A549 (cell line): ENCODE measurements at regions not wholly inside any gene's neighbourhood (a gene's known extent, or its start where the extent isn't known, plus 50 kb on each side); places are given as distances from the start of the nearest gene placed in this dataset.

Experiments used
- ATAC-seq, 2 experiments: fragments of 200-7000 bp in 1 of 2; fragments of >200 bp in 1 of 2; cut with Nextera tagmentation in 1 of 2; cut with Tn5 transposase in 1 of 2; 3 replicates each; pipeline versions ENCODE4 v1.8.0 to v1.9.1; 2018 to 2020; ENCODE audit warnings: mild to moderate bottlenecking in 1 of 2, moderate library complexity in 1 of 2
- CTCF ChIA-PET: fragments of 300-600 bp; sonication (Branson Sonifier 250); formaldehyde crosslinking; extraction: SDS; loops from one replicate; lab custom pipeline; 2021; ENCODE audit warnings: antibody characterized with exemption, inconsistent platforms; lab: Yijun Ruan, JAX
- POLR2A ChIA-PET: fragments of 350-600 bp; formaldehyde crosslinking; extraction: SDS; loops from one replicate; lab custom pipeline; 2021; ENCODE audit warnings: antibody characterized with exemption, inconsistent platforms; lab: Yijun Ruan, JAX
- DNase-seq, 2 experiments: peaks; one replicate each; pipeline versions ENCODE4 v3.0.0 to v3.0.0-alpha.2; 2011 to 2016; ENCODE audit warnings: low read depth in 1 of 2, low spot score in 1 of 2
- FAIRE-seq: peaks from 2 replicates; lab custom pipeline; 2011; peaks lifted over from hg19 to GRCh38; lab: Jason Lieb, UNC
- H3K27ac ChIP-seq, 2 experiments: fragments of >200 bp; sonication (Bioruptor Twin); formaldehyde crosslinking; 3 replicates each; pipeline ENCODE4 v1.5.1; 2016 to 2017
- H3K4me1 ChIP-seq: fragments of >200 bp; sonication (Bioruptor Twin); formaldehyde crosslinking; 3 replicates; pipeline ENCODE4 v1.6.1; 2016
- H3K4me2 ChIP-seq: fragments of >200 bp; sonication (Bioruptor Twin); formaldehyde crosslinking; 3 replicates; pipeline ENCODE4 v1.6.1; 2016
- H3K4me3 ChIP-seq: fragments of >200 bp; sonication (Bioruptor Twin); formaldehyde crosslinking; 3 replicates; pipeline ENCODE4 v1.5.1; 2016
- H3K9me3 ChIP-seq: fragments of >200 bp; sonication (Bioruptor Twin); formaldehyde crosslinking; 3 replicates; pipeline ENCODE4 v1.6.1; 2016
- CHD2 ChIP-seq: fragments of 150-350 bp; IDR thresholded peaks from 2 replicates; pipeline ENCODE4 v1.6.1; 2014; ENCODE audit warnings: low read length; ENCODE audit not compliant: partially characterized antibody
- CHD4 ChIP-seq: fragments of 200-600 bp; sonication (generic); IDR thresholded peaks from 2 replicates; pipeline ENCODE4 v1.6.1; 2016; ENCODE audit warnings: antibody characterized with exemption, mild to moderate bottlenecking, borderline replicate concordance
- HOXB13 ChIP-seq: fragments of 250-450 bp; sonication (Bioruptor Pico); IDR thresholded peaks from 2 replicates; pipeline ENCODE4 v1.5.0; 2020; ENCODE audit warnings: low read depth, mild to moderate bottlenecking, moderate library complexity
- HOXB5 ChIP-seq: fragments of 250-450 bp; sonication (Bioruptor Pico); IDR thresholded peaks from 2 replicates; pipeline ENCODE4 v1.5.0; 2020; ENCODE audit warnings: mild to moderate bottlenecking, moderate library complexity
- JUNB ChIP-seq: fragments of >200 bp; sonication (Bioruptor Twin); formaldehyde crosslinking; IDR thresholded peaks from 2 replicates; pipeline ENCODE4 v1.6.1; 2016
- KDM1A ChIP-seq: fragments of 200-600 bp; sonication (generic); IDR thresholded peaks from 2 replicates; pipeline ENCODE4 v1.6.1; 2016; ENCODE audit warnings: low read depth, mild to moderate bottlenecking
- NPAS2 ChIP-seq: fragments of 250-450 bp; sonication (Bioruptor Pico); IDR thresholded peaks from 2 replicates; pipeline ENCODE4 v1.8.0; 2022; ENCODE audit warnings: mild to moderate bottlenecking, moderate library complexity, borderline replicate concordance
- REST ChIP-seq: fragments of 200-600 bp; sonication (generic); IDR thresholded peaks from 2 replicates; pipeline ENCODE4 v1.6.1; 2016; ENCODE audit warnings: antibody characterized with exemption, mild to moderate bottlenecking, moderate library complexity
- SREBF2 ChIP-seq: fragments of 450-650 bp; IDR thresholded peaks from 2 replicates; pipeline ENCODE4 v1.6.1; 2014; ENCODE audit warnings: mild to moderate bottlenecking, moderate library complexity
- TP53 ChIP-seq: fragments of 250-450 bp; sonication (Bioruptor Pico); IDR thresholded peaks from 2 replicates; pipeline ENCODE4 v1.5.0; 2021; ENCODE audit warnings: mild to moderate bottlenecking, moderate library complexity
- ZC3H11A ChIP-seq: fragments of 450-650 bp; IDR thresholded peaks from 2 replicates; pipeline ENCODE4 v1.6.1; 2014; ENCODE audit warnings: antibody characterized with exemption, mild to moderate bottlenecking
- ZNF302 ChIP-seq: fragments of 250-450 bp; sonication (Bioruptor Pico); IDR thresholded peaks from 2 replicates; pipeline ENCODE4 v1.9.0; 2021; ENCODE audit warnings: inconsistent platforms, mild to moderate bottlenecking, moderate library complexity
- WGBS: methylation state at CpG from one replicate; pipeline ENCODE4 v1.1.6; 2017; ENCODE audit errors: missing lambda C conversion rate; 5-methylcytosine and 5-hydroxymethylcytosine counted together
- TF ChIP-seq, protein P1 (sequence below): fragments of 450-650 bp; IDR thresholded peaks from 2 replicates; pipeline ENCODE4 v1.6.1; 2014; ENCODE audit warnings: antibody characterized with exemption
- TF ChIP-seq, protein P2 (sequence below): fragments of 250-450 bp; sonication (Bioruptor Pico); IDR thresholded peaks from 2 replicates; pipeline ENCODE4 v1.5.0; 2021; ENCODE audit warnings: mild to moderate bottlenecking, moderate library complexity, borderline replicate concordance
- TF ChIP-seq, protein P3 (sequence below): fragments of 150-350 bp; IDR thresholded peaks from 2 replicates; pipeline ENCODE4 v1.6.1; 2014; ENCODE audit warnings: low read depth, mild to moderate bottlenecking, low read length
- TF ChIP-seq, protein P4 (sequence below): fragments of >200 bp; sonication (Bioruptor Twin); formaldehyde crosslinking; IDR thresholded peaks from 3 replicates; pipeline ENCODE4 v1.5.1; 2016

DNA sequence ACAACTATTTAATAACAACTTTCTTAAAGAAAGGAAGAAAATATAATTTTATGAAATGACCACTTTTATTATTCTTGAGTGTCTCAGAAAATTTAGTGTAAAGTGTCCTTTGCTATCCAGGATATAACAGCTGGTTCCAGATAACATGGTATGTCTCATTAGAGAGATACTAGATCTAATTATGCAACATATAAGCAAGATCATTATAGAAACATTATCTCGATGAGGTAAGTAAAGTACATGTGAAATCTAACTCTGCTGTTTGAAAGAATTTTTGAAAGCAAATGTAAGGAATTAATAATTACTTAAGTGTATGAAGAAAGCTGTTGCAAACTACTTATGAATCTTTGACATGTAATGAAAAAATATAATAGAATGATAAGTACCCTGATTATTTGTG lies 887.4 kb upstream of the CXADR start:
- H3K4me2 ChIP-seq = no peak overlapping the region
- no peak overlapping the region for H3K27ac ChIP-seq
- H3K4me1 ChIP-seq = no peaks in the 10 kb centered on the region
- WGBS = 13% methylated on average over 1 of the region's 1 CpG
- no peak overlapping the region for H3K4me3 ChIP-seq
- no peak for FAIRE-seq
- no peaks in the 10 kb centered on the region for H3K9me3 ChIP-seq
- DNase-seq = no peak
- ChIA-PET CTCF (no interaction called here), POLR2A (no interaction called here)
- ATAC-seq = no peak
- no peak for TF ChIP-seq JUNB
- TF ChIP-seq, protein P1, sequence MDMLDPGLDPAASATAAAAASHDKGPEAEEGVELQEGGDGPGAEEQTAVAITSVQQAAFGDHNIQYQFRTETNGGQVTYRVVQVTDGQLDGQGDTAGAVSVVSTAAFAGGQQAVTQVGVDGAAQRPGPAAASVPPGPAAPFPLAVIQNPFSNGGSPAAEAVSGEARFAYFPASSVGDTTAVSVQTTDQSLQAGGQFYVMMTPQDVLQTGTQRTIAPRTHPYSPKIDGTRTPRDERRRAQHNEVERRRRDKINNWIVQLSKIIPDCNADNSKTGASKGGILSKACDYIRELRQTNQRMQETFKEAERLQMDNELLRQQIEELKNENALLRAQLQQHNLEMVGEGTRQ = no peak
- no peak for TF ChIP-seq CHD4
- TF ChIP-seq CHD2 = no peak
- TF ChIP-seq, protein P2, sequence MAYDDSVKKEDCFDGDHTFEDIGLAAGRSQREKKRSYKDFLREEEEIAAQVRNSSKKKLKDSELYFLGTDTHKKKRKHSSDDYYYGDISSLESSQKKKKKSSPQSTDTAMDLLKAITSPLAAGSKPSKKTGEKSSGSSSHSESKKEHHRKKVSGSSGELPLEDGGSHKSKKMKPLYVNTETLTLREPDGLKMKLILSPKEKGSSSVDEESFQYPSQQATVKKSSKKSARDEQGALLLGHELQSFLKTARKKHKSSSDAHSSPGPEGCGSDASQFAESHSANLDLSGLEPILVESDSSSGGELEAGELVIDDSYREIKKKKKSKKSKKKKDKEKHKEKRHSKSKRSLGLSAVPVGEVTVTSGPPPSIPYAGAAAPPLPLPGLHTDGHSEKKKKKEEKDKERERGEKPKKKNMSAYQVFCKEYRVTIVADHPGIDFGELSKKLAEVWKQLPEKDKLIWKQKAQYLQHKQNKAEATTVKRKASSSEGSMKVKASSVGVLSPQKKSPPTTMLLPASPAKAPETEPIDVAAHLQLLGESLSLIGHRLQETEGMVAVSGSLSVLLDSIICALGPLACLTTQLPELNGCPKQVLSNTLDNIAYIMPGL (CRISPR knock-in tag) = no peak

GRCh38 chr21:16633831-16634459 lies 878.9 kb upstream of the CXADR start:
- CTCF ChIA-PET = interaction anchor here (0.7 kb wide), 1 partner anchor 10 kb away, joined by 3 read pairs; no protein-coding TSS in a partner anchor
- FAIRE-seq (no peak), ATAC-seq (no peak), DNase-seq (no peak)
- Histone ChIP-seq H3K4me3 (no peak overlapping the region), H3K4me1 (no peaks in the 10 kb centered on the region), H3K4me2 (no peak overlapping the region), H3K9me3 (no peaks in the 10 kb centered on the region), H3K27ac (no peak overlapping the region)
- TF ChIP-seq TP53 (CRISPR knock-in tag) (no peak), HOXB5 (no peak), ZNF302 (no peak), KDM1A (no peak), NPAS2 (CRISPR knock-in tag) (no peak), REST (no peak), SREBF2 (no peak), CHD2 (no peak), HOXB13 (CRISPR knock-in tag) (no peak), ZC3H11A (no peak)
- TF ChIP-seq, protein P3, sequence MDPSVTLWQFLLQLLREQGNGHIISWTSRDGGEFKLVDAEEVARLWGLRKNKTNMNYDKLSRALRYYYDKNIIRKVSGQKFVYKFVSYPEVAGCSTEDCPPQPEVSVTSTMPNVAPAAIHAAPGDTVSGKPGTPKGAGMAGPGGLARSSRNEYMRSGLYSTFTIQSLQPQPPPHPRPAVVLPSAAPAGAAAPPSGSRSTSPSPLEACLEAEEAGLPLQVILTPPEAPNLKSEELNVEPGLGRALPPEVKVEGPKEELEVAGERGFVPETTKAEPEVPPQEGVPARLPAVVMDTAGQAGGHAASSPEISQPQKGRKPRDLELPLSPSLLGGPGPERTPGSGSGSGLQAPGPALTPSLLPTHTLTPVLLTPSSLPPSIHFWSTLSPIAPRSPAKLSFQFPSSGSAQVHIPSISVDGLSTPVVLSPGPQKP = no peak
- TF ChIP-seq, protein P4, sequence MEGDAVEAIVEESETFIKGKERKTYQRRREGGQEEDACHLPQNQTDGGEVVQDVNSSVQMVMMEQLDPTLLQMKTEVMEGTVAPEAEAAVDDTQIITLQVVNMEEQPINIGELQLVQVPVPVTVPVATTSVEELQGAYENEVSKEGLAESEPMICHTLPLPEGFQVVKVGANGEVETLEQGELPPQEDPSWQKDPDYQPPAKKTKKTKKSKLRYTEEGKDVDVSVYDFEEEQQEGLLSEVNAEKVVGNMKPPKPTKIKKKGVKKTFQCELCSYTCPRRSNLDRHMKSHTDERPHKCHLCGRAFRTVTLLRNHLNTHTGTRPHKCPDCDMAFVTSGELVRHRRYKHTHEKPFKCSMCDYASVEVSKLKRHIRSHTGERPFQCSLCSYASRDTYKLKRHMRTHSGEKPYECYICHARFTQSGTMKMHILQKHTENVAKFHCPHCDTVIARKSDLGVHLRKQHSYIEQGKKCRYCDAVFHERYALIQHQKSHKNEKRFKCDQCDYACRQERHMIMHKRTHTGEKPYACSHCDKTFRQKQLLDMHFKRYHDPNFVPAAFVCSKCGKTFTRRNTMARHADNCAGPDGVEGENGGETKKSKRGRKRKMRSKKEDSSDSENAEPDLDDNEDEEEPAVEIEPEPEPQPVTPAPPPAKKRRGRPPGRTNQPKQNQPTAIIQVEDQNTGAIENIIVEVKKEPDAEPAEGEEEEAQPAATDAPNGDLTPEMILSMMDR = no peak
- POLR2A ChIA-PET = interaction anchor here (0.7 kb wide), 1 partner anchor 35 kb away, joined by 5 read pairs; no protein-coding TSS in a partner anchor
- 82% methylated on average over 4 of the region's 4 CpGs for WGBS
